ENCODE measurements at regions not wholly inside any gene's neighbourhood (a gene's known extent, or its start where the extent isn't known, plus 50 kb on each side); places are given as distances from the start of the nearest gene placed in this dataset.

- in situ Hi-C loops (cut with HindIII; ENCODE audit: low pct_unique_long_range_greater_than_20kb, low sequenced_read_pairs): no loop called here
- no peak for DNase-seq (ENCODE audit: low read depth)
Measured at GRCh38 chr5:56496581-56497063, 263.5 kb upstream of the ANKRD55 start.

- DNase-seq (ENCODE audit: low read depth): no peak
- in situ Hi-C loops (cut with HindIII; ENCODE audit: low pct_unique_long_range_greater_than_20kb, low sequenced_read_pairs): no loop called here
Measured at GRCh38 chr5:56494300-56494731, 261.2 kb upstream of the ANKRD55 start.

GRCh38 chr5:56493766-56494165, 260.6 kb upstream of the ANKRD55 start:
- in situ Hi-C loops (cut with HindIII; ENCODE audit: low pct_unique_long_range_greater_than_20kb, low sequenced_read_pairs): no loop called here
- no peak for DNase-seq (ENCODE audit: low read depth)

- no peak for DNase-seq (ENCODE audit: low read depth)
- in situ Hi-C loops (cut with HindIII; ENCODE audit: low pct_unique_long_range_greater_than_20kb, low sequenced_read_pairs): no loop called here
Measured at GRCh38 chr5:56493308-56493707, 260.2 kb upstream of the ANKRD55 start.

GRCh38 chr5:56492812-56493211, 259.7 kb upstream of the ANKRD55 start:
- no peak for DNase-seq (ENCODE audit: low read depth)
- in situ Hi-C loops (cut with HindIII; ENCODE audit: low pct_unique_long_range_greater_than_20kb, low sequenced_read_pairs): no loop called here

GRCh38 chr5:56490971-56491468, 257.9 kb upstream of the ANKRD55 start:
- DNase-seq (ENCODE audit: low read depth): no peak

GRCh38 chr5:56489272-56489671, 256.1 kb upstream of the ANKRD55 start:
- in situ Hi-C loops (cut with HindIII; ENCODE audit: low pct_unique_long_range_greater_than_20kb, low sequenced_read_pairs): no loop called here
- no peak for DNase-seq (ENCODE audit: low read depth)

More at GRCh38 chr5:56490971-56491468, 257.9 kb upstream of the ANKRD55 start:
- in situ Hi-C loops (cut with HindIII; ENCODE audit: low pct_unique_long_range_greater_than_20kb, low sequenced_read_pairs): no loop called here

GRCh38 chr5:56487528-56488115, 254.5 kb upstream of the ANKRD55 start:
- no peak for DNase-seq (ENCODE audit: low read depth)
- in situ Hi-C loops (cut with HindIII; ENCODE audit: low pct_unique_long_range_greater_than_20kb, low sequenced_read_pairs): no loop called here

- no peak for DNase-seq (ENCODE audit: low read depth)
- in situ Hi-C loops (cut with HindIII; ENCODE audit: low pct_unique_long_range_greater_than_20kb, low sequenced_read_pairs): no loop called here
Measured at GRCh38 chr5:56482363-56482762, 249.2 kb upstream of the ANKRD55 start.

GRCh38 chr5:56481428-56482357, 248.6 kb upstream of the ANKRD55 start:
- DNase-seq (ENCODE audit: low read depth): peak; percentile 33
- in situ Hi-C loops (cut with HindIII; ENCODE audit: low pct_unique_long_range_greater_than_20kb, low sequenced_read_pairs): no loop called here

GRCh38 chr5:56480705-56481427, 247.7 kb upstream of the ANKRD55 start:
- DNase-seq (ENCODE audit: low read depth): peak; percentile 52
- in situ Hi-C loops (cut with HindIII; ENCODE audit: low pct_unique_long_range_greater_than_20kb, low sequenced_read_pairs): no loop called here

- in situ Hi-C loops (cut with HindIII; ENCODE audit: low pct_unique_long_range_greater_than_20kb, low sequenced_read_pairs): no loop called here
- peak; percentile 67 for DNase-seq (ENCODE audit: low read depth)
Measured at GRCh38 chr5:56480078-56480704, 247.1 kb upstream of the ANKRD55 start.

GRCh38 chr5:56479696-56480077, 246.6 kb upstream of the ANKRD55 start:
- DNase-seq (ENCODE audit: low read depth): no peak
- in situ Hi-C loops (cut with HindIII; ENCODE audit: low pct_unique_long_range_greater_than_20kb, low sequenced_read_pairs): no loop called here

GRCh38 chr5:56479126-56479525, 246.0 kb upstream of the ANKRD55 start:
- in situ Hi-C loops (cut with HindIII; ENCODE audit: low pct_unique_long_range_greater_than_20kb, low sequenced_read_pairs): no loop called here
- DNase-seq (ENCODE audit: low read depth): no peak

- no peak for DNase-seq (ENCODE audit: low read depth)
- in situ Hi-C loops (cut with HindIII; ENCODE audit: low pct_unique_long_range_greater_than_20kb, low sequenced_read_pairs): no loop called here
Measured at GRCh38 chr5:56478062-56478461, 244.9 kb upstream of the ANKRD55 start.

- in situ Hi-C loops (cut with HindIII; ENCODE audit: low pct_unique_long_range_greater_than_20kb, low sequenced_read_pairs): no loop called here
- DNase-seq (ENCODE audit: low read depth): peak; percentile 79
Measured at GRCh38 chr5:56476487-56476856, 243.3 kb upstream of the ANKRD55 start.

- DNase-seq (ENCODE audit: low read depth): no peak
- in situ Hi-C loops (cut with HindIII; ENCODE audit: low pct_unique_long_range_greater_than_20kb, low sequenced_read_pairs): no loop called here
Measured at GRCh38 chr5:56475689-56476486, 242.8 kb upstream of the ANKRD55 start.

GRCh38 chr5:56471707-56472106, 238.6 kb upstream of the ANKRD55 start:
- in situ Hi-C loops (cut with HindIII; ENCODE audit: low pct_unique_long_range_greater_than_20kb, low sequenced_read_pairs): no loop called here
- DNase-seq (ENCODE audit: low read depth): no peak
